HG02870 (cell line): ENCODE measurements at regions not wholly inside any gene's neighbourhood (a gene's known extent, or its start where the extent isn't known, plus 50 kb on each side); places are given as distances from the start of the nearest gene placed in this dataset.
"Not testable (repeated sequence)": the region's sequence is repeated elsewhere in the genome, so short reads cannot be mapped to it uniquely, and the experiment has no call there.

Source experiments
- ATAC-seq: cut with Tn5 transposase; IDR thresholded peaks from one replicate; pipeline ENCODE4 v1.9.1; 2021; ENCODE audit warnings: mild to moderate bottlenecking, moderate library complexity; ENCODE audit not compliant: unreplicated experiment

GRCh38 chr2:131584380-131584779 lies 56.7 kb downstream of the CCDC74A start:
- ATAC-seq = no peak

GRCh38 chr2:131584940-131585339 lies 57.3 kb downstream of the CCDC74A start:
- ATAC-seq = peak; percentile 46

GRCh38 chr2:131588152-131588873 lies 60.6 kb downstream of the CCDC74A start:
- peak; percentile 73 for ATAC-seq

- ATAC-seq = not testable (repeated sequence)
Observed at GRCh38 chr2:131589126-131589525, 61.4 kb downstream of the CCDC74A start.

GRCh38 chr2:131590366-131590765 lies 62.7 kb downstream of the CCDC74A start:
- ATAC-seq = no peak

- ATAC-seq = no peak
Observed at GRCh38 chr2:131590896-131591295, 63.2 kb downstream of the CCDC74A start.

GRCh38 chr2:131596561-131596960 lies 68.9 kb downstream of the CCDC74A start:
- ATAC-seq = not testable (repeated sequence)

GRCh38 chr2:131602444-131602843 lies 74.8 kb downstream of the CCDC74A start:
- not testable (repeated sequence) for ATAC-seq

- ATAC-seq = not testable (repeated sequence)
Observed at GRCh38 chr2:131604652-131605051, 77.0 kb downstream of the CCDC74A start.

GRCh38 chr2:131606366-131606765 lies 78.7 kb downstream of the CCDC74A start:
- not testable (repeated sequence) for ATAC-seq

GRCh38 chr2:131607056-131607455 lies 79.4 kb downstream of the CCDC74A start:
- ATAC-seq = not testable (repeated sequence)

- not testable (repeated sequence) for ATAC-seq
Observed at GRCh38 chr2:131614539-131614938, 86.9 kb downstream of the CCDC74A start.

- ATAC-seq = not testable (repeated sequence)
Observed at GRCh38 chr2:131618320-131618719, 90.6 kb downstream of the CCDC74A start.

GRCh38 chr2:131622874-131623273 lies 95.2 kb downstream of the CCDC74A start:
- not testable (repeated sequence) for ATAC-seq

GRCh38 chr2:131626011-131626410 lies 98.3 kb downstream of the CCDC74A start:
- ATAC-seq = not testable (repeated sequence)

- ATAC-seq = not testable (repeated sequence)
Observed at GRCh38 chr2:131626565-131626964, 98.9 kb downstream of the CCDC74A start.

GRCh38 chr2:131627777-131628176 lies 100.1 kb downstream of the CCDC74A start:
- not testable (repeated sequence) for ATAC-seq

- not testable (repeated sequence) for ATAC-seq
Observed at GRCh38 chr2:131631648-131632047, 104.0 kb downstream of the CCDC74A start.

- ATAC-seq = not testable (repeated sequence)
Observed at GRCh38 chr2:131633405-131633804, 105.7 kb downstream of the CCDC74A start.

GRCh38 chr2:131633827-131634695 lies 106.4 kb downstream of the CCDC74A start:
- ATAC-seq = not testable (repeated sequence)

GRCh38 chr2:131635611-131636010 lies 107.9 kb downstream of the CCDC74A start:
- ATAC-seq = no peak
